HG03196 (cell line): ENCODE measurements at regions not wholly inside any gene's neighbourhood (a gene's known extent, or its start where the extent isn't known, plus 50 kb on each side); places are given as distances from the start of the nearest gene placed in this dataset.
"Not testable (repeated sequence)": the region's sequence is repeated elsewhere in the genome, so short reads cannot be mapped to it uniquely, and the experiment has no call there.

Experiments used
- ATAC-seq: cut with Tn5 transposase; IDR thresholded peaks from one replicate; pipeline ENCODE4 v1.9.1; 2021; ENCODE audit not compliant: unreplicated experiment

GRCh38 chr4:181061787-181062186, 1181.4 kb upstream of the TENM3 start:
- ATAC-seq: no peak

GRCh38 chr4:181063212-181063611, 1180.0 kb upstream of the TENM3 start:
- no peak for ATAC-seq

- ATAC-seq: no peak
These were observed 1165.9 kb upstream of the TENM3 start for GRCh38 chr4:181077341-181077740.

GRCh38 chr4:181078196-181078595, 1165.0 kb upstream of the TENM3 start:
- no peak for ATAC-seq

DNA sequence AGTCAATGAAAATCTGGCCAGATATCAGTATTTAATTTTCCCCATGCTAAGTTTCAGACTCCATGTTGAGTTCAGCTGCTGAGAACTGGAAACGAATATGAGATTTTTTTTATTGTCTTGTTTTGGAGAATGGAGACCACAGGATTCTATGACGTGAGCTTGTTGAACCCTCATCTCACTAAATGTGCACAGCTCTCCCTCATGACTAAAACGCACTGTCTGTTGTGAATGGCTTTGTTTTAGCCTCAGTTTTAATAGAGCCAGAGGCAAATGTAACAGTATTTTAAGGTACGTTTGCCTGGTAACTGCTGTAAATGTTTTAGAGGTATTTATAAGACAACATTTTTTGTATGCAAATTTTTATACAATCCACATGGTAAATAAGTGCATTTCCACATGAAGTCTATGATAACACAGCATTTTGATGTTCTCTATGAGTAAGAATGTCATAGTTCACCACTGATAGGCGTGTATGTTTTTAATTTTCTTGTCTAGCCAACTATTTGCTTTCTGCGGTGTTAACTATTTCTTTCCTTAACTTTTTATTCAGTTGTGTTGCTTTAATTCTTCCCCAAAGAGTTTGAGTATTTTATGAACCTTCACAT, 1159.3 kb upstream of the TENM3 start:
- no peak for ATAC-seq

DNA sequence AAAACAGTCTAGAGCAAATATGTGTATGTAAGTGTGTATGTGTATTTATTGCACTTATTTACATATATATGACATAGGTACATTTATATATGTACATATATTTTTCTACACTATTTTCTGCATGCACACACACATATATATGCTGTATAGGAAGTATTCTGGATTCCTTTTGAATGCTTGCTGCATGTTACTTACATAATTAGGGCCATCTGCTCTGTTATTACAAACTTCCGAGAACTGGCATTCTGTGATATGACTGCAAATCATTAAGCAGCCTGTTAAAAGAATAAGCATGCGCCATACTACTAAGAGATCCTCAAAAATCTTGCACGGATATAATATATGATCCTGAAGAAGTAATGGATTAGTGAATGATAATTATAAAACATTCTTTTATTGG, 1157.6 kb upstream of the TENM3 start:
- ATAC-seq: no peak

DNA sequence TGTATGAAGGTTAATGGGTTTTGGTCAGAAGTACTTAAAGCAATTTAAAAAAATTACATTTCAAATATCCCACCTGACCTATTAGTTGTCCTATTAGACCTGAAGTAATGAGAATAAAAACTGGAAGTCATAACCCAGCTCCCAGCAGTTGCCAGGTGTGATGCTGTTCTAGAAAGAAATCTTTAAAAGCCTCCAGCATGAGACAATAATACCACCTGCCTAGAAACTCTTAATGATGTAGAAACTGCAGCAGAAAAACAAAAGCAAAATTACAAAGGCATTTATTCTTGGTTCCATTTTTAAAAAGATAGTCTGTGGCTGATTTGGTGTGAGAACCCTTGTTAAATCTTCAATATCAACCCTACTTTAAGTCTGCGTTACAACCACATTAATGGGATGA, 1137.7 kb upstream of the TENM3 start:
- ATAC-seq: no peak

- ATAC-seq: no peak
These were observed 1136.8 kb upstream of the TENM3 start for GRCh38 chr4:181106398-181106797.

DNA sequence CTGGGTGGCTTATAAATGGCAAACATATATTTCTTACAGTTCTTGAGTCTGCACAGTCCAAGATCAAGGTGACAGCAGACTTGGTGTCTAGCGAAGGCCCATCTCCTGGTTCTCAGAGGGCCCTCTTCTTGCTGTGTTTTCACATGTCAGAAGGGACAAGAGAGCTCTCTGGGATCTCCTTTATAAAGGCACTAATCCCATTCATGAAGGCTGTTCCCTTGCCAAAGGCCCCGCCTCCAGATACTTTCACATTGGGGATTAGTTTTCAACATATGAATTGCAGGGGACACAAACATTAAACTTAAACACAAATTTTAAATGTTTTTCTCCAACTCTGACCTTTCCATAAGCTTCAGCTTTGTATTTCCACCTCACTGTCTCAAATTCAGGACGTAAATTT, 1135.0 kb upstream of the TENM3 start:
- ATAC-seq: no peak

DNA sequence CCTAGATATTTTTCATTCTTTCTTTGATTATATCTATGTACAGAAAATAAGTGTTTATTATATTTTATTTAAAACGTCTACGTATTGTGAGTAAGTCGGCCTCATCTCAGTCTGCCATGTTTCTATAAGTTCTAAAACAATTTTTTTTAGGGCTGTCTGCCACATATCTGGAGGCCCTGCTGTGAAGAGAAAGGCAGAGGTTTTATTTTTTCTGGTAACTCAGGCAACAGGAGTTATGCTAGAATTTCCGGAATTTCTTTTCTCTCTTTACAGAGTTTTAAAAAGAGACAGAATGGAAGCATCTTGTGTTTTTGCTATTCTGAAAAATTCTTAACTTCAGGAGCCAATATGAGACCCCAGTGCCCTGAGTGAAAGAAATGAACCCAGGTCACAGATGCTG, 1124.0 kb upstream of the TENM3 start:
- ATAC-seq: no peak

GRCh38 chr4:181121733-181122132, 1121.5 kb upstream of the TENM3 start:
- no peak for ATAC-seq

- no peak for ATAC-seq
These were observed 1116.0 kb upstream of the TENM3 start for GRCh38 chr4:181127171-181127570.

DNA sequence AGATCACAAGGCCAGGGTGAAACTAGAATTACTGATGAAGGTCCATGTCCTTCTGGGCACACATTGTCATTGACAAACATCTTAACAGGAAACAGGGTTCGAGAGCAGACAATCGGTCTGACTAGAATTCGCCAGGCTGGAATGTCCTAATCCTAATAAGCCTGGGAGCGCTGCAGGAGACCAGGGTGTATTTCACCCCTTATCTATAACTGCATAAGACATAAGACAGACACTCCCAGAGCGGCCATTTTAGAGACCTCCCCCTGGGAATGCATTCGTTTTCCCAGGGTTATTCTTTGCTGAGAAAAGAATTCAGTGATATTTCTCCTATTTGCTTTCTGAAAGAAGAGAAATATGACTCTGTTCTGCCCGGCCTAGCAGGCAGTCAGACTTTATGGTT, 1112.9 kb upstream of the TENM3 start:
- ATAC-seq: not testable (repeated sequence)

DNA sequence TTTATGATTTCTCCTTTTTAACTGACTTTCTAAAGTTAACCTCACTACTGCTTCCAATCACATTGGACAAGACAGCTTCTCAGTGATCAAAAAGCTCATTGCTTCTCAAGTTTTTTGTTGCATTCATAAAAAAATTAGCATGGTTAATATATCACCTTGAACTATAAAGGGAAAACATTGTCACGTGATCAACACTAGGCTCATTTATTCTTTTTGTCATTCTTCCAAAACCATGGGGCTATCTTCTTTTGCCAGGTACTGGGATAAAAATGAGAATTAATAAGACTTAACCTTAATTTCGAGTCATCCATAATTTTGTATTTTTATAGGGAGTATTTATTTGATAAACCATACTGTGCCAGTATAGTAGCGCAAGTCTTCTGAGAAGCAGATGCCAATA, 1105.9 kb upstream of the TENM3 start:
- no peak for ATAC-seq

DNA sequence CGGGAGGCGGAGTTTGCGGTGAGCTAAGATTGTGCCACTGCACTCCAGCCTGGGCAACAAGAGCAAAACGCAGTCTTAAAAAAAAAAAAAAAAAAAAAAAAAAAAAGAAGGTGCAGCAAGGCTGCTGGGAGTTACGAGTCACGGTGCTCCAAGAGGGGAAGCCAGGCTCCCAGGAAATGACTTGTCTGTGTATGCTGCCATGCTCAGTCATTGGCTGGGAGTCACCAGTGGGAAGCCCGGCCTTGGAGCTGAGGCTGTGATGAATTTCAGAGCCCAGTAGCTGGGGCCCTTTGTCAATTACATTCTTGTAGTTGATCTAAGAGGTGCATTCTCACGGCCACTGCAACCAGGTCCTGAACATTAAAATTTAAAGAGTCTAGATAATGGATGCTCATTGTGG, 1105.1 kb upstream of the TENM3 start:
- no peak for ATAC-seq

DNA sequence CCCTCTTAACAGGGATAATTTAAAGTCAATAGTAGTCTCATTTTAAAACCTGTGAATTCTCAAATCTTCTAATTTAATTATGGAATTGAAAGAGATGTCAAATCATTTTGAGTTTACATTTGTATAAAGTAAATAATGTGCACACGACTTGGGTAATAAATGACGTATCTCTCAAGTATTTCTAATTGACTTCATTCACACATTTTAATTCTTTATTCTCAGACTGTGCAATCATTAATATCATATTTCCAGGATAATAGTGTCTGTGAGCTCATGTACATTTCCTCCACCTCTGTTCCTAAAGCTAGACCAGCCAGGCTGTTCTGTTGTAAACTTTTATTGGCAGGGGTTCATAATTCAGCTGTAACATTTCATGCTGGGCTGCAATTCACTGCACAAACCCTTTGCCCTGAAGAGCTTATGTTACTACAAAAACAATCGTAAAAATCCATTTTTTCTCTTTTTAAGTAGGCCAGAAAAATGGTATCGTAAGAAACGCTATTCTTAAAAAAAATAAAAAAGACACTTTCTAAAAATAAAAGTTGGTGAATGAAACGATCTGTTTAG, 1103.1 kb upstream of the TENM3 start:
- ATAC-seq: no peak

- ATAC-seq: peak; percentile 68
These were observed 1099.8 kb upstream of the TENM3 start for GRCh38 chr4:181143250-181143854.

- no peak for ATAC-seq
These were observed 1097.2 kb upstream of the TENM3 start for GRCh38 chr4:181146051-181146450.

GRCh38 chr4:181147416-181147951, 1095.7 kb upstream of the TENM3 start:
- no peak for ATAC-seq

GRCh38 chr4:181148470-181148869, 1094.7 kb upstream of the TENM3 start:
- ATAC-seq: no peak

GRCh38 chr4:181150191-181150590, 1093.0 kb upstream of the TENM3 start:
- no peak for ATAC-seq

- ATAC-seq: no peak
These were observed 1091.3 kb upstream of the TENM3 start for GRCh38 chr4:181151856-181152255.

- ATAC-seq: no peak
These were observed 1085.6 kb upstream of the TENM3 start for GRCh38 chr4:181157647-181158046.
